Pancreas (tissue), 10 donors: ENCODE measurements at regions not wholly inside any gene's neighbourhood (a gene's known extent, or its start where the extent isn't known, plus 50 kb on each side); places are given as distances from the start of the nearest gene placed in this dataset.

Experiments used
- ATAC-seq, 4 donors: fragments of 200-7000 bp; cut with Tn5 transposase; one replicate each; pipeline versions ENCODE4 v1.8.0 to v1.9.1; 2020; ENCODE audit warnings: mild to moderate bottlenecking in 4 of 4, moderate library complexity in 4 of 4
- DNase-seq, 6 donors: peaks; one replicate each; pipeline ENCODE4 v3.0.0-alpha.2; 2020
- FAIRE-seq: peaks from 2 replicates; lab custom pipeline; 2012; peaks lifted over from hg19 to GRCh38; lab: Jason Lieb, UNC
- H3K27ac ChIP-seq, 4 donors: fragments of 200-600 bp; sonication (generic); 1 replicate in 3 of 4; 2 replicates in 1 of 4; pipeline versions ENCODE4 v1.5.0 to v1.8.0; 2020
- H3K27me3 ChIP-seq, 4 donors: fragments of 200-600 bp; one replicate each; pipeline ENCODE4 v1.8.0; 2021
- H3K36me3 ChIP-seq, 3 donors: fragments of 200-600 bp; sonication (generic) in 1 of 3; one replicate each; pipeline versions ENCODE4 v1.5.0 to v1.8.0; 2020 to 2021
- H3K4me1 ChIP-seq, 3 donors: fragments of 200-600 bp; one replicate each; pipeline ENCODE4 v1.8.0; 2021
- H3K4me3 ChIP-seq, 4 donors: fragments of 200-600 bp; sonication (generic) in 2 of 4; one replicate each; pipeline versions ENCODE4 v1.5.0 to v1.8.0; 2020 to 2021
- H3K9me3 ChIP-seq, 4 donors: fragments of 200-600 bp; one replicate each; pipeline ENCODE4 v1.8.0; 2021
- CTCF ChIP-seq, 4 donors: fragments of 200-600 bp; sonication (generic) in 3 of 4; IDR thresholded peaks; one replicate each; pipeline versions ENCODE4 v1.5.0 to v1.8.0; 2021; ENCODE audit warnings: antibody characterized with exemption in 4 of 4
- WGBS, 2 donors: extraction: QIAGEN DNeasy Blood & Tissue Kit; methylation state at CpG; one replicate each; pipeline ENCODE4 v1.1.7; 2013; 5-methylcytosine and 5-hydroxymethylcytosine counted together
- intact Hi-C, 3 donors: fragments of 100-400 bp; cut with DNase I; formaldehyde crosslinking; loops; one replicate each; pipeline versions ENCODE4 v1.11.1 to v1.14.2; 2022
- donor health status: healthy with polysubstance abuse.
- donor health status: DM: no; HTN: no; CAD: no; lungs with moderate emphysema.
- donor health status: DM: no; HTN: no; CAD: no.
- donor health status: control.
- donor health status: control.
- donor health status: Bipolar disorder and iron deficiency.
- donor health status: DM: yes; HTN: yes; CAD: no.
- donor health status: DM: no; HTN: no; CAD: no.
- donor health status: DM: no; HTN: no; CAD: no.
- donor health status: DM: yes; HTN: yes; CAD: no.

- Histone ChIP-seq H3K9me3 (no peaks in the 10 kb centered on the region), H3K4me1 (no peaks in the 10 kb centered on the region), H3K36me3 (no peaks in the 10 kb centered on the region), H3K27me3 (peaks cover 0 to 4% (median 0%) of the 10 kb centered on the region in 4 donors), H3K4me3 (no peak overlapping the region), H3K27ac (no peak overlapping the region)
- intact Hi-C loops, result no loop called here
- TF ChIP-seq CTCF (IDR thresholded peaks at IDR 0.05), result no peak
- FAIRE-seq, result no peak
- ATAC-seq, result no peak
- WGBS, 2 donors, result 75 to 85% methylated on average over 2 of the region's 2 CpGs
- no peak for DNase-seq
Observed at GRCh38 chrX:68915778-68916177, 87.0 kb downstream of the EFNB1 start.

GRCh38 chrX:68914479-68914946, 85.7 kb downstream of the EFNB1 start:
- no peak for TF ChIP-seq CTCF (IDR thresholded peaks at IDR 0.05)
- Histone ChIP-seq H3K4me1 (no peaks in the 10 kb centered on the region), H3K9me3 (no peaks in the 10 kb centered on the region), H3K4me3 (no peak overlapping the region), H3K36me3 (no peaks in the 10 kb centered on the region), H3K27me3 (peaks cover 0 to 4% (median 0%) of the 10 kb centered on the region in 4 donors), H3K27ac (no peak overlapping the region)
- DNase-seq, result no peak
- ATAC-seq, result no peak
- intact Hi-C loops, result no loop called here
- 75 to 88% methylated on average over 8 of the region's 8 CpGs for WGBS, 2 donors
- no peak for FAIRE-seq

GRCh38 chrX:68913249-68913547, 84.4 kb downstream of the EFNB1 start:
- 78 to 86% methylated on average over 7 of the region's 7 CpGs for WGBS, 2 donors
- FAIRE-seq (no peak), ATAC-seq (no peak), DNase-seq (no peak)
- no peak overlapping the region for H3K27ac ChIP-seq
- intact Hi-C loops, result no loop called here
- no peaks in the 10 kb centered on the region for H3K36me3 ChIP-seq
- H3K9me3 ChIP-seq, result no peaks in the 10 kb centered on the region
- no peak overlapping the region for H3K4me3 ChIP-seq
- no peak for TF ChIP-seq CTCF (IDR thresholded peaks at IDR 0.05)
- H3K4me1 ChIP-seq, result no peaks in the 10 kb centered on the region
- H3K27me3 ChIP-seq, result peaks cover 0 to 4% (median 0%) of the 10 kb centered on the region in 4 donors

GRCh38 chrX:68912113-68912512, 83.3 kb downstream of the EFNB1 start:
- H3K9me3 ChIP-seq, result no peaks in the 10 kb centered on the region
- DNase-seq (no peak), FAIRE-seq (no peak), ATAC-seq (peak in 1 of 4 donors; percentile 26)
- H3K4me1 ChIP-seq, result no peaks in the 10 kb centered on the region
- H3K27ac ChIP-seq, result no peak overlapping the region
- H3K4me3 ChIP-seq, result no peak overlapping the region
- intact Hi-C loops, result no loop called here
- 67 to 81% methylated on average over 9 to 26 of the region's 26 CpGs for WGBS, 2 donors
- H3K36me3 ChIP-seq, result no peaks in the 10 kb centered on the region
- no peak for TF ChIP-seq CTCF (IDR thresholded peaks at IDR 0.05)
- H3K27me3 ChIP-seq, result peaks cover 0 to 4% (median 0%) of the 10 kb centered on the region in 4 donors

GRCh38 chrX:68910731-68911428, 82.1 kb downstream of the EFNB1 start:
- intact Hi-C loops, result no loop called here
- ATAC-seq (no peak), DNase-seq (no peak), FAIRE-seq (no peak)
- H3K27me3 ChIP-seq, result peaks cover 0 to 4% (median 0%) of the 10 kb centered on the region in 4 donors
- no peak overlapping the region for H3K4me3 ChIP-seq
- WGBS, 2 donors, result 71 to 85% methylated on average over 3 of the region's 3 CpGs
- no peak for TF ChIP-seq CTCF (IDR thresholded peaks at IDR 0.05)
- no peaks in the 10 kb centered on the region for H3K36me3 ChIP-seq
- H3K9me3 ChIP-seq, result no peaks in the 10 kb centered on the region
- H3K4me1 ChIP-seq, result no peaks in the 10 kb centered on the region
- no peak overlapping the region for H3K27ac ChIP-seq
